IMR-90 (cell line): ENCODE measurements at regions not wholly inside any gene's neighbourhood (a gene's known extent, or its start where the extent isn't known, plus 50 kb on each side); places are given as distances from the start of the nearest gene placed in this dataset.

Source experiments
- ATAC-seq: fragments of 200-7000 bp; cut with Tn5 transposase; 2 replicates; pipeline ENCODE4 v1.9.1; 2020; ENCODE audit warnings: low read depth, mild to moderate bottlenecking, moderate library complexity
- BruUV-seq: library from RNA; stranded (reverse); fragments of 400-500 nt; replicated peaks from 2 replicates; lab custom pipeline; 2021; lab: Mats Ljungman, UMichigan
- CTCF ChIA-PET: fragments of 300-600 bp; formaldehyde crosslinking; extraction: SDS; loops from one replicate; lab custom pipeline; 2021; ENCODE audit warnings: antibody characterized with exemption; lab: Yijun Ruan, JAX
- POLR2A ChIA-PET: fragments of 300-600 bp; sonication (Branson Sonifier 250); formaldehyde crosslinking; loops from one replicate; lab custom pipeline; 2022; ENCODE audit warnings: antibody characterized with exemption; ENCODE audit not compliant: unreplicated experiment; lab: Charles Lee
- DNase-seq: peaks from one replicate; pipeline ENCODE4 v3.0.0; 2013
- H2AFZ ChIP-seq: replicated peaks from 2 replicates; pipeline ENCODE3; 2013; ENCODE audit warnings: low read length, mild to moderate bottlenecking; ENCODE audit not compliant: poor library complexity
- H2AK5ac ChIP-seq: 2 replicates; pipeline ENCODE4 v1.6.1; 2013; ENCODE audit warnings: low read depth, low read length, inconsistent platforms
- H2AK9ac ChIP-seq: replicated peaks from 2 replicates; pipeline ENCODE3; 2013; ENCODE audit warnings: mild to moderate bottlenecking, low read depth, low read length, moderate library complexity; ENCODE audit not compliant: poor library complexity
- H2BK120ac ChIP-seq: 2 replicates; pipeline ENCODE4 v1.6.1; 2013; ENCODE audit warnings: low read depth, low read length, inconsistent platforms
- H2BK15ac ChIP-seq: 3 replicates; pipeline ENCODE4 v1.6.1; 2013; ENCODE audit warnings: low read depth, low read length, inconsistent platforms
- H2BK20ac ChIP-seq: 2 replicates; pipeline ENCODE4 v1.6.1; 2013; ENCODE audit warnings: low read depth, mild to moderate bottlenecking, inconsistent platforms, low read length, moderate library complexity
- H2BK5ac ChIP-seq: 2 replicates; pipeline ENCODE4 v1.6.1; 2013; ENCODE audit warnings: mild to moderate bottlenecking, low read depth, low read length, inconsistent platforms; ENCODE audit not compliant: poor library complexity, severe bottlenecking
- H3K14ac ChIP-seq: replicated peaks from 2 replicates; pipeline ENCODE4 v1.6.1; 2013; ENCODE audit warnings: low read depth, low read length, inconsistent platforms
- H3K18ac ChIP-seq: 2 replicates; pipeline ENCODE4 v1.6.1; 2013; ENCODE audit warnings: low read depth, low read length, control low read depth
- H3K23ac ChIP-seq: 2 replicates; pipeline ENCODE4 v1.6.1; 2013; ENCODE audit warnings: low read depth, low read length, inconsistent platforms
- H3K27ac ChIP-seq: 2 replicates; pipeline ENCODE4 v1.5.1; 2013; ENCODE audit warnings: mild to moderate bottlenecking, control low read depth, low read length; ENCODE audit not compliant: insufficient read depth
- H3K27me3 ChIP-seq: 2 replicates; pipeline ENCODE4 v1.6.1; 2013; ENCODE audit warnings: low read length; ENCODE audit not compliant: control insufficient read depth, insufficient read depth
- H3K36me3 ChIP-seq: 2 replicates; pipeline ENCODE4 v1.6.1; 2013; ENCODE audit warnings: low read length, mixed read lengths; ENCODE audit not compliant: control insufficient read depth, insufficient read depth
- H3K4ac ChIP-seq: 2 replicates; pipeline ENCODE4 v1.6.1; 2013; ENCODE audit warnings: low read depth, low read length, inconsistent platforms
- H3K4me1 ChIP-seq: 2 replicates; pipeline ENCODE4 v1.6.1; 2013; ENCODE audit warnings: low read length, mixed read lengths; ENCODE audit not compliant: control insufficient read depth, insufficient read depth
- H3K4me2 ChIP-seq: 2 replicates; pipeline ENCODE4 v1.6.1; 2013; ENCODE audit warnings: low read depth, mild to moderate bottlenecking, control low read depth, low read length, moderate library complexity
- H3K4me3 ChIP-seq: 2 replicates; pipeline ENCODE4 v1.5.1; 2013; ENCODE audit warnings: low read depth, mild to moderate bottlenecking, control low read depth, low read length, moderate library complexity; ENCODE audit not compliant: insufficient read depth
- H3K56ac ChIP-seq: 2 replicates; pipeline ENCODE4 v1.6.1; 2013; ENCODE audit warnings: low read length, inconsistent platforms; ENCODE audit not compliant: insufficient read depth; ENCODE audit errors: extremely low read depth
- H3K79me1 ChIP-seq, 2 experiments: 2 replicates each; pipeline ENCODE4 v1.6.1; 2013; ENCODE audit warnings: low read length in 2 of 2, inconsistent platforms in 1 of 2, low read depth in 1 of 2
- H3K9ac ChIP-seq: 2 replicates; pipeline ENCODE4 v1.6.1; 2013; ENCODE audit warnings: low read depth, low read length, control low read depth
- H3K9me1 ChIP-seq: 2 replicates; pipeline ENCODE4 v1.6.1; 2013; ENCODE audit warnings: low read length, inconsistent platforms; ENCODE audit not compliant: insufficient read depth
- H3K9me3 ChIP-seq: 2 replicates; pipeline ENCODE4 v1.6.1; 2013; ENCODE audit warnings: low read length; ENCODE audit not compliant: control insufficient read depth, insufficient read depth
- H4K20me1 ChIP-seq: 2 replicates; pipeline ENCODE4 v1.6.1; 2013; ENCODE audit warnings: low read length, inconsistent platforms; ENCODE audit not compliant: insufficient read depth
- H4K5ac ChIP-seq: 2 replicates; pipeline ENCODE4 v1.6.1; 2013; ENCODE audit warnings: mild to moderate bottlenecking, low read depth, low read length, control low read depth
- H4K8ac ChIP-seq, 2 experiments: 2 replicates each; pipeline ENCODE4 v1.6.1; 2013; ENCODE audit warnings: low read depth in 2 of 2, low read length in 2 of 2, control low read depth in 1 of 2, inconsistent platforms in 1 of 2
- H4K91ac ChIP-seq: 2 replicates; pipeline ENCODE4 v1.6.1; 2013; ENCODE audit warnings: low read depth, low read length, inconsistent platforms; ENCODE audit not compliant: insufficient read depth
- MAFK ChIP-seq: IDR thresholded peaks from 2 replicates; pipeline ENCODE4 v1.6.1; 2012; ENCODE audit warnings: low read depth, low read length, improper control_type of control experiment
- SMC3 ChIP-seq: fragments of 150-350 bp; IDR thresholded peaks from 2 replicates; pipeline ENCODE4 v1.6.1; 2016; ENCODE audit warnings: low read depth, mild to moderate bottlenecking, antibody characterized with exemption, low read length, moderate library complexity
- WGBS, 2 experiments: methylation state at CpG; one replicate each; pipeline versions ENCODE4 v1.1.5 to v1.1.7; 2013; ENCODE audit warnings: missing lambda C conversion rate in 2 of 2; ENCODE audit not compliant: insufficient read length in 1 of 2; ENCODE audit errors: extremely low coverage in 2 of 2; 5-methylcytosine and 5-hydroxymethylcytosine counted together
- dilution Hi-C: fragments of 300-500 bp; cut with HindIII; formaldehyde crosslinking; loops from one replicate; pipeline ENCODE4 v1.14.3; 2018; ENCODE audit warnings: low sequenced_read_pairs; ENCODE audit not compliant: unreplicated experiment
- in situ Hi-C: fragments of 300-500 bp; cut with MboI; formaldehyde crosslinking; loops from 3 replicates; pipeline ENCODE4 v1.14.3; 2019; ENCODE audit warnings: low sequenced_read_pairs, inconsistent platforms, mixed read lengths
- intact Hi-C: fragments of 100-400 bp; cut with micrococcal nuclease; formaldehyde crosslinking; loops from 2 replicates; pipeline ENCODE4 v1.10.0; 2022

GRCh38 chr2:200049086-200049485 lies 93.7 kb downstream of the MAIP1 start:
- dilution Hi-C loops, result no loop called here
- ChIA-PET POLR2A (no interaction called here), CTCF (no interaction called here)
- no peak overlapping the region for H3K23ac ChIP-seq
- H4K20me1 ChIP-seq, result no peaks in the 10 kb centered on the region
- no peaks in the 10 kb centered on the region for H3K36me3 ChIP-seq
- no peak for TF ChIP-seq SMC3
- TF ChIP-seq MAFK, result peak; percentile 26; the same call in 1 of the 2 replicates
- intact Hi-C loops, result no loop called here
- H4K8ac ChIP-seq, result no peak overlapping the region
- H2BK20ac ChIP-seq, result no peak overlapping the region
- H3K4me2 ChIP-seq, result no peak overlapping the region
- H3K18ac ChIP-seq, result no peak overlapping the region
- H4K91ac ChIP-seq, result no peak overlapping the region
- no peak for DNase-seq
- H3K14ac ChIP-seq, result no peak overlapping the region
- no peak overlapping the region for H3K9ac ChIP-seq
- BruUV-seq, result no TSS peak
- H3K9me3 ChIP-seq, result no peaks in the 10 kb centered on the region
- H2AK5ac ChIP-seq, result no peak overlapping the region
- H2AK9ac ChIP-seq, result no peak overlapping the region
- no peak overlapping the region for H3K56ac ChIP-seq
- no peak overlapping the region for H4K5ac ChIP-seq
- H2BK5ac ChIP-seq, result no peak overlapping the region
- H3K4ac ChIP-seq, result no peak overlapping the region
- H3K9me1 ChIP-seq, result no peaks in the 10 kb centered on the region
- H3K4me1 ChIP-seq, result no peaks in the 10 kb centered on the region
- H2AFZ ChIP-seq, result no peak overlapping the region
- no peak overlapping the region for H2BK15ac ChIP-seq
- no CpG with 5 or more reads among the region's 3 CpGs for WGBS, 2 experiments
- ATAC-seq, result no peak
- H3K27ac ChIP-seq, result no peak overlapping the region
- in situ Hi-C loops, result no loop called here
- H3K4me3 ChIP-seq, result no peak overlapping the region
- H3K79me1 ChIP-seq, result no peaks in the 10 kb centered on the region
- peaks cover 1% of the 10 kb centered on the region; the same call in 1 of the 2 replicates for H3K27me3 ChIP-seq
- no peak overlapping the region for H2BK120ac ChIP-seq
